Left ventricle myocardium superior (tissue), 1 donor: ENCODE measurements at regions not wholly inside any gene's neighbourhood (a gene's known extent, or its start where the extent isn't known, plus 50 kb on each side); places are given as distances from the start of the nearest gene placed in this dataset.

ENCODE experiments used
- ATAC-seq: fragments of 200-7000 bp; cut with Tn5 transposase; one replicate; pipeline ENCODE4 v1.9.1; 2020; ENCODE audit warnings: mild to moderate bottlenecking, moderate library complexity
- DNase-seq: peaks from one replicate; pipeline ENCODE4 v3.0.0-alpha.2; 2020
- intact Hi-C: fragments of 100-400 bp; cut with micrococcal nuclease; formaldehyde crosslinking; loops from one replicate; pipeline ENCODE4 v1.11.0; 2022
- donor health status: DM: no; HTN: yes; CAD: no; lungs with severe emphysema.

DNA sequence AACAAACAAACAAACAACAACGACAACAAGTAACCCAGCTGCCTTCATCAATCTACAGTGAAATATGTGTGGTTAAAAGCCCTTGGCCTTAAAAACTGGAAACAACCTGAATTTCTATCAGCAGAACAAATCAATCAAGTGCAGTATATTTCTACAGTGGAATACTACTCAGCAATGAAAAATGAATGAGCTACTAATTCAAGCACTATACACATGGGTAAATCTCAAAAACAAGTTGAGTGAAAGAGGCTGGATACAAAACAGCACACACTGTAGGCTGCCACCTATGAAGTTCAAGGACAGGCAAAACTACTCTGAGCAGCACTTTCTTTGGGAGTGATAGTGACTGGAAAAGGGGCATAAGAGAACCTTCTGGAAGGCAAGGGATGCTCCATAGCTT lies 395.5 kb upstream of the PROK2 start:
- ATAC-seq (no peak), DNase-seq (no peak)
- intact Hi-C loops, result no loop called here

DNA sequence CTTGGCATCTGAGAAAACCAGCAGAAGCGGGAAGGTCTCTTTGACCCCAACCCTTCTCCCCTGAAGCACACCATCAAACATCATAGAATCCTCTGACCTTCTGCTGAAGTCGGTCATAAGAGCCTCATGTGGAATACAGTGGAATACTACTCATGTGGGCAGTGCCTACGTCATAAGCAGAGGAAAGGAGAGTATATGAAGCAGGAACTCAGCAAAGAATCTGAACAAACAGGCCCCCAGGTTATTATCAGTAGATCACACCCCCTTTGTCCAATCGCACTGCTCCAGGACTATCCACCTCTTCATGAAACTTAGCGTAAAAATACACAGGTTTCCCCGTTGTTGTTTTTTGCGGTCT lies 394.1 kb upstream of the PROK2 start:
- DNase-seq, result no peak
- intact Hi-C loops, result no loop called here
- ATAC-seq, result no peak

DNA sequence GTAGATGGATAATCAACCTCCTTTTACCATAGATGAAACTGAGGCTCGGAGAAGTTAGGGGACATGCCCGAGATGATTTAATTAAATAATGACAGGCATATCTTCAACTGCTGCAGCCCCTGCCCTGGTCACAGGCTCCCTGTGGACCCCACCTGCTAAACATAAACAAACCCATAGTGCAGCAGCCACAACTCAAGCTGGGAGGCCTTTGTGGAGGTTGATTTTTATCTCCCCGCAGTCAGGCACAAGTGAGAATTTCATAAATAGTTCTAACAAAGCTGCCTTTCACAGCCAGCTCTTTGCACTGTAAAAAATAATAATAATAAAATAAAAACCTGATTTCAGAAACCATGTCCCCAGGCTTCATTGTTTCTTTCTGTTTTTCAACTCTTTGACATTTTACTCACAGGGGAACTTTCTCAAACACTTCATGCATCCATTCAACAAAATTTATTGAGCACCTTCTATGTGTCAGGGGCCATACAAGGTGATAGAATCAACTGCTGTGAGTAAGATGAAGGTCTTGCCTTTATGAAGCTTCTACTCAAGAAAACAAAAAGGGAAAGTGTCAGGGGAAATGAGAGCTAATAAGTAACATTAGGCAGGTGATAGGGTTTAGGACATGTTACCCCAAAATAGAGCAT lies 393.6 kb upstream of the PROK2 start:
- intact Hi-C loops, result no loop called here
- no peak for ATAC-seq
- no peak for DNase-seq

- intact Hi-C loops, result no loop called here
- peak; percentile 57 for DNase-seq
- ATAC-seq, result peak; percentile 71
These were observed 392.4 kb upstream of the PROK2 start for GRCh38 chr3:72177075-72178050.

DNA sequence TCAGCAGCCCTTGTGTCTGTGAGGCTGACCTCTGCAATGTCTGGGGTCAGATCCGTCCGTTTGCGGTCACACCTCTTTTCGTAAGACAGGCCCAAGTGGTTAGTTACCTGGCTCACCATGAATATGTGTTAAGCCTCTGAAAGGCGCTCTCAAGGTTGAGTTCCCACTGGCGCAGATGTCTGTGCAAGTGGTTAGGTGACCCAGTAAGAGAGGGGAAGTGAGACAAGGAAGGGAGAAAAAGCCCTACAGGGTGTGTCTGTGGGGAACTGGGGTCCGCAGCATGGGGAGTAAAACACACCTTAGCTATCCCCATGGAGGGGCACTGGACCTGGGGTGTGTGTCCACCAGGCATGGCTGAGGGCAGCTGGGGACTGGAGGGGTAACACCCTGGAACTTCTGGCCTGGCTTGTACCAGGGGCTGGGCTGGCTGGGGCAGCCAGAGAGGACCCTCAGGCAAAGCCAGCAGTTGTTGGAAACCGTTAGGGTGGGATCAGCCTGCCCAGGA lies 391.6 kb upstream of the PROK2 start:
- ATAC-seq (no peak), DNase-seq (no peak)
- intact Hi-C loops, result no loop called here

- ATAC-seq (no peak), DNase-seq (no peak)
- intact Hi-C loops, result no loop called here
These were observed 390.4 kb upstream of the PROK2 start for GRCh38 chr3:72175296-72175858.

DNA sequence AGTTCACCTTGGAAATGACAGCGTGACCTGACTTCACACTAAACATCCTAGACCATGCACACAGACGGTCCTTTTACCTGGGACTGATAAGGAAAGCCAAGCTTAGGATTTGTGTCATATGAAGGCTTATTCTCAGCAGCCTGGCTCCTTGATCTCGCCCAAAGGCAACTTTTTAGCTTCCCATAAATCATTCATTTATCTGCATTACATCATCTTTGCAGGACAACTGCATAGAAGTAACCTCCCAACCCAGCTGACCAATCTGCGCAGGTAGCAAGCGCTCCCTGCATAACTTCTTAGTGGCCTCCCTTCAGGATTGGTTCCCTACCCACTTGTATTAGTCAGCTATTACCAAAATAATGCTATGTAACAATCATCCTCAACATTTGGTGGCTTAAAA lies 389.9 kb upstream of the PROK2 start:
- DNase-seq, result no peak
- ATAC-seq, result no peak
- intact Hi-C loops, result no loop called here

DNA sequence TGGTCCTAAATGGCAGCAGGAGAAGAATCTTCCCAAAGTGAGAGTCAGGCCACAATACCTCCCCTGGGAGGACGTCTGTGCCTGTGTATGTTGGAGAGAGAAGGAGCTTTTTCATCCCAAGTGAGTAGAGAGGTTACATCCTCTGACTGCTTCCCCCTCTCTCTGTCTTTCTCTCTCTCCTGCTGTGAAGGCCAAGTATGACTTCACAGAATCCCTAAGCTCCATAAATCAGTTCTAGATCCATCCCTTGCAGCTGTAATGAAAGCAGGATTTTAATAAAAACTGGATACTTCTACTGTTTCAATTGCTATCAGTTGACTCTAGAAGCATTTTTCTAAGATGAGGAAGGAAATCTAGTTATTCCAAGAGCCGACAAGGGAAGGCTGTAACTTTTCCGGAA lies 389.1 kb upstream of the PROK2 start:
- DNase-seq (no peak), ATAC-seq (peak; percentile 12)
- intact Hi-C loops, result no loop called here

GRCh38 chr3:72171946-72172345 lies 387.0 kb upstream of the PROK2 start:
- peak; percentile 55 for DNase-seq
- peak; percentile 81 for ATAC-seq
- intact Hi-C loops, result no loop called here

GRCh38 chr3:72171463-72171881 lies 386.5 kb upstream of the PROK2 start:
- intact Hi-C loops, result no loop called here
- DNase-seq, result no peak
- ATAC-seq, result peak; percentile 76

- no peak for ATAC-seq
- DNase-seq, result no peak
- intact Hi-C loops, result no loop called here
These were observed 384.9 kb upstream of the PROK2 start for GRCh38 chr3:72169561-72170472.

DNA sequence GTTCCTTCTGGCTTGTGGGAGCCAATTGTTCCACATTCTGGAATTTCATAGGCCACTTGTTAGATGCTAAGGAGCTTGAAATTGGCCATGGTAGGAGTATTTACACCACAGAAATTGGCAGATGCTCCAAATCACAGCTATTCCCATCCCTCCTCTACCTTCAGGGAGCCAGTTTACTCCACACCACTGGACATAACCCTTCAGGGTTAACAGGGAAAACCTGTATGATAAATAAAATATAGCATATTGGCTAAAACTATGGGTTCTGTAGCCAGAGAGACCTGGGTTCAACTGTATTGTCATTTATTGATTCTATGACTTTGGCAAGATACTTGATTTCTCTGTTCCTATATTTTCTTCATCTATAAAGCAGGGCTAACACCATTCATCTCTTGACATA lies 384.2 kb upstream of the PROK2 start:
- no peak for DNase-seq
- ATAC-seq, result no peak
- intact Hi-C loops, result no loop called here

DNA sequence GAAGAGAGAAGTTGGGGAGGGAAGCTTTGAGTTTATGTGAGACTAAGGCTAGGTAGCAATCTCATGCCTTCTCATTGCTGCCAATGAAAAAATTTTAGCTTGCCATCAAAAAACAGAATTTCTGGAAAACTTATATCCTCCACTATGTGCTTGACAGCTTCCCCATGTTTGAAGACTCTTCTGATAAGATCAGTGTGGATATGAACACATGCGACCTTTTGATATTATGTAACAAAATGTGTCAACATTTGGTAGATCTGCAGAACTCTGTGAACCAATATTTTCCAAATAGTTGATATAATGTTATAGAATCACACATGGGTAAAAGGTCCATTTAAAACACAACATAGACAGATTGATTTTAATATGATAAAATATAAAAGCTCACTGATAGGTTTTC lies 380.9 kb upstream of the PROK2 start:
- DNase-seq (no peak), ATAC-seq (no peak)
- intact Hi-C loops, result no loop called here

GRCh38 chr3:72165317-72165716 lies 380.4 kb upstream of the PROK2 start:
- ATAC-seq (no peak), DNase-seq (no peak)
- intact Hi-C loops, result no loop called here

- intact Hi-C loops, result no loop called here
- DNase-seq (no peak), ATAC-seq (no peak)
These were observed 379.7 kb upstream of the PROK2 start for GRCh38 chr3:72164635-72164978.

GRCh38 chr3:72163809-72164634 lies 379.1 kb upstream of the PROK2 start:
- intact Hi-C loops, result no loop called here
- DNase-seq, result no peak
- no peak for ATAC-seq

- no peak for ATAC-seq
- intact Hi-C loops, result no loop called here
- no peak for DNase-seq
These were observed 377.8 kb upstream of the PROK2 start for GRCh38 chr3:72162649-72163184.

DNA sequence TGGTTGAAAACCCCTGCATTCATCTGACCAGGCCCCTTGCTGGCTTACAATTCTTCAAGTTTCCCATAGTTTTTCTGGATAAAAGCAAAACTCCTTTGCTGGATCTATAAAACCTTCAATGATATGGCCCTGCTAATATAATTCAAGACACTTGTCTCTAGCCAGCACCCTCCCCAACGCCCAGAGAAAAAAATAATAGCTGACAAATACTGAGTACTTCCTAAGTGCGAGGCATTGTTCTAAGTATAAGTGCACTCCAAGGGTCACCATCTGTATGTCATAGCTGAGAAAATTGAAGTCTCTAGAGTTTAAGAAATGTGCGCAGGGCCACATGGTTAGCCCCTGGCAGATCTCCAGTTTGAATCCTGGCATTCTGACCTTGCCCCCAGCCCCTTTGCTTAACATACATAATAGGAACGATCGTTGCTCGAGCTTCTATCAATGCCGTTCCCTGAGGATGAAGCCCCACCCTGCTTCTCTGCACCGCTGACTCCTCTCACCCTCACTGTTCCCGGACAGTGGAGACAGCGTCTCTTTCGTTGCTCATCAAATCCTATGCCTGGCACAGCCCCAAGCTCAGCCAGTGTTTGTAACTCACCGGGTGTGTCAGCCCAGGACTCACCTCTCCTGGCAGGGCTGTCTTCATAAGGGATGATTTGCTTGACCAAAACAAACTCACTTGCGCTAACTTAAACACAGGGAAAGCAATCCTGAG lies 377.1 kb upstream of the PROK2 start:
- ATAC-seq, result no peak
- intact Hi-C loops, result no loop called here
- no peak for DNase-seq
